Stimulated activated CD4-positive, alpha-beta T cell treated with anti-CD3 and anti-CD28 coated beads, Interleukin-12 subunit alpha, Interleukin-12 subunit beta, amount 100 ng/mL, for 48 hours (primary cell): ENCODE measurements at regions not wholly inside any gene's neighbourhood (a gene's known extent, or its start where the extent isn't known, plus 50 kb on each side); places are given as distances from the start of the nearest gene placed in this dataset.
"Not testable (repeated sequence)": the region's sequence is repeated elsewhere in the genome, so short reads cannot be mapped to it uniquely, and the experiment has no call there.

Source experiments
- DNase-seq, 3 donors: peaks; one replicate each; pipeline ENCODE4 v3.0.0-alpha.2; 2020; ENCODE audit warnings: low read depth in 2 of 3, low spot score in 1 of 3

DNA sequence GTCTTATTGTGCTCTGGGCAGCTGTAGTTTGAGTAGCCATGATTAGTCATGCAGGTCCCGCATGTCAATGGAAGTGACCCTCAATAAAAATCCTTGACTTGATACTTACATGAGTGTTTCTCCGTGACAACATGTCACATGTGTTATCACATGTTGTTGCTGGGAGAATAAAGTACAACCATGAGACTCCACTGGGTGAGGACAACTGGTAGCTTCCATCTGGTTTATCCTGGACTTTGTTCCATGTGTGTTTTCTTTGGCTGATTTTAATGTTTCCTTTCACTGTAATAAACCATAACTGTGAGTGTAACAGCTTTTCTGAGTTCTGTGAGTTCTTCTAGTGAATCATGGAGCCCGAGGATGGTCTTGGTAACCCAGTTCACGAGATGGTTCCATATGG lies 63.1 kb upstream of the NDN start:
- no peak for DNase-seq

DNA sequence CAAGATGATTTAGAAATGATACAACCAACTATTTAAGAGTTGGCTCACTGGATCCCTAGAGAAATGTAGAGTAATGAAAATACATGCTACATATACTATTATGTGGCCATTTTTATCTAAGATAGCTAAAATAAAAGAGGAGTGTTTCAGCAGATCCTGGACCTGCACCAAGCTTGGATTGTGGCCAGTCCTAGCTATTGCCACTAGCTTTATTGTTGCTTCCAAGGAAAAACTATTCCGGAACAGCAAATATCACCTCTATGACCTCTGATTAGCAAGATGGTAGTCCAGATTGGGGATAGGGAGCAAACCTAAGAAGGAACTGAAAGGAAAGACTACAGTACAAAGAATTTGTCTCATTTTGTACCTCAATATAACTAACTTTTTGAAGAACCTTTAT lies 63.7 kb upstream of the NDN start:
- DNase-seq, result no peak

DNA sequence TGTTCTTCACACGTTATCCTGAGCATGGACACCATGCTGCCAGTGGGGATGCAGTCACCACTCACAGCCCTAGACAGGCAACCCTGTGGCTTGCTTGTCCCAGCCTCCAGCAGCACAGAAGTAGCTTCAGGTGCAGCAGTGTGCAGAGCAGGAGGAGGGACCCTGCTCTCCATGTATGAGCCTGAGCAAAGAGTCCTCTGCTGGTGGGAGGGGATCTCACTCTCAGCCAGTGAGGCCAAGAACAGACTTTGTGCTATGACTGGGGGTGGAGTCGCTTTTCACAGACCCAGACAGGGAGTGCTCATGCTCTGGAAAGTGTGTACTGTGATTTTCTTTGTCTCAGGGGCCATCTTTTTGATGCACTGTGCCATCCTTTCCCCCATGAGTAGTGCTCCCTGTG lies 66.1 kb upstream of the NDN start:
- no peak for DNase-seq

DNA sequence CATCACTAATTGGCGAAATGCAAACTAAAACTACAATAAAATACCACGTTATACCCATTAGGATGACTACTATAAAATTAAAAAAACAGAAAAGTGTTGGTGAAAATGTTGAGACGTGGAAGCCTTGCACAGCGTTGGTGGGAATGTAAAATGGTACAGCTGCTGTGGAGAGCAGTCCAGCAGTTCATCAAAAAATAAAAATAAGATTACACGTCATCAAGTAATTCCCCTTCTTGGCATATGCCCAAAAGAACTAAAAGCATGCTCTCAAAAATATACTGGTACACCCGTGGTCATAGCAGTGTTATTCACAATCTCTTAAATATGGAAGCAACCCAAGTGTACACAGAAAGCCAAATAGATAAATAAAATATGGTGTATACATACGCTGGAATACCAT lies 71.8 kb upstream of the NDN start:
- no peak for DNase-seq

DNA sequence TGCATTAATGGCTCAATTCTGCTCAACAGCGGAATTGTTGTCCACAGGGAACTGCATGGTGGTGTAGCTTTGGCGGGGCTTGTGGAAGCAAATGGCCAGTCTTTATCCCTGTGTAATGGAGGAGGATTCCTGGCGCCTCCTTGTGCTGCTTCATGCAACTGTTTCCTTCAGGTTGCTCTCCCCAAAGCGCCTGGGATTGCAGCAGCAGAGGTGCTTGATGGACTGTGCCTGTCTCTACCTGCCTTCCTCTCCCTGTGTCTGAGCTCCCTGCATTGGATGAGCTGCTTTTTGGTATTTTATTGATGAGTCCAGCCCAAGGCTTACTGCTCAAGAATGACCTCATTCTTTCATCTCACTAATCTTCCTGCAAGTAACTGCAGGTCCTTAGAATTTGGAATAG lies 72.9 kb upstream of the NDN start:
- DNase-seq, result no peak

DNA sequence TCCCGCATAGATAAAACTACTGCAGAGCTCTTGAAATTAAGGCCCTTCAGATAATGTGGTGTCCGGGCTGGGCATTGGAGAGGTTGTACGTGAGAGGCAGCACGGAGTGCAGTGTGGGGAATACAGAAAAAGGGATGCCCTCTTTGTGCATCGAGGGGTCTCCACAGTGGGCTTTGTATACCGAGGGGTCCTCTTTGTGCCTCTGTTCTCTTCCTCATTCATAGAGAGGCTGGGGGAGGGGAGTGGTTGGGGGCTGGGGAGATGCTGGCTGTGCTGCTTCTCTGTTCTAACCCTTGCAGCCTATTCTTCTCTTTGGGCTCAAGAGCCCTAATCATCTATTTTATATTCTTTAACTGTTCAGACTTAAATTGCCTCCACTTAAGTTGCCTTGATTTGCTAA lies 74.3 kb upstream of the NDN start:
- DNase-seq, result no peak

DNA sequence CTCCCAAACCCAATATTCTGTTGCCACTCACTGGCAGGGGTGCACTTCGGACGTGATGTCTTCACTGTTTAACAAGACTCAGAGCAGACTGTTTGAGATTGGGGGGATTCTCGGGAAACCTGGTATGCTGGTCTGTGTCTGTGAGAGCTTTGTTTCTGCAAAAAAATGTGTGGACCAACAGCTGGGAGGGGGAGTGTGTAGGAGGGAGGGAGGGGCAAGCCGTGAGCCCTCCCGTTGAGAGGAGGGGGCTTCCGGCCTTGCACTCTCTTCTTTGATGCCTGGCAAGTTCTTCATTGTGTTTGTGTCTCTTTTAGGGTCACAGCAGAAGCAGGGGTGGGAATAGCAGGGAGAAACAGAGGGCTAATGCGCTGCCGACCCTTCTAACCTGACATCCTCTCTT lies 74.9 kb upstream of the NDN start:
- no peak for DNase-seq

DNA sequence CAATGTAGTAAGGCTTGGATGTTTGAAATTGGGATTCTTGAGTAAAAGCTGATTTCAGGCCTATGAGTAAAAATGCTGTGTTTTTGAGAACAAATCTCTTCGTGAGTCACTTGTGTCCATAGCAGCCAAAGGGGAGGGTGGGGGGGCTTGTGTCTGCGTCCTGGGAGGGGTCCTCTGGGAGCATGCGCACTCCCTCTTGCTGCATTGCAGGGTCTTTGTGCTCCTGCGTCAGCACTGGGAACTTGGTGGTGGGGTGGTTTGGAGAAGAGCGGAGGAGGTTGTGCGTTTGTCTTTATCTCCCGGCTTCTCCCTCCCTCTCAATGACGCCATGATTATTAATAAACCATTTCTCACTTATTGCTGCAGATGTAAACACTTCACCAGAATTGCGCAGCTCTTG lies 75.9 kb upstream of the NDN start:
- no peak for DNase-seq

DNA sequence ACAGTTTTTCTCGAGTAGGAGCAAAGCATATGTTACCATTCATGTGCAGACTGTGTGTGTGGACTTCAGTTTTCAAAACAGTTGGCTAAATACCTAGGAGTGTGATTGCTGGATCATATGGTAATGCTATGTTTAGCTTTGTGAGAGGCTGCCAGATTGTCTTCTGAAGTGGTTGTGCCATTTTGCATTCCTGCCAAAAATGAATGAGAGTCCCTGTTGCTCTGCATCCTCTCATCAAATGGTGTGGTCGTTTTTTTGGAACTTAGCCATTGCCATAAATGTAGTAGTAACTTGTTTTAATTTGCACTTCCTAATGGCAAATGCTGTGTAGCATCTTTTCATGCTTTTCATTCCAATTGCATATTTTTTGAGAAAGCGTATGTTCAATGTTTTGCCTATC lies 77.2 kb upstream of the NDN start:
- no peak for DNase-seq

DNA sequence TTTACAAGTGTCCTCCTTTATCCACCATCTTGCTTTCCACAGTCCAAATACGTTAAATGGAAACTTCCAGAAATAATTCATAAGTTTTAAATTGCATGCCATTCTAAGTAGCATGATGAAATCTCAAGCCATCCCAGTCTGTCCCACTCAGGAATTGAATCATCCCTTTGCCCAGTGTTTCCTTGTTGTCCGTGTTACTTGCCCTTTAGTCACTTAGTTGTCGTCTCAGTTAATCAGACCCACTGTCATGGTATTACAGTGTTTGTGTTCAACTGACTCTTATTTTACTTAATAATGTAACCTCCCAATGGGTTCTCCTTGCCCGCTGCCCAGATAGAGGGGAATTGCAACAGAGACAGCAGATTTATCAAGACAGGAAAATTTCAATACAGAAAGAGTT lies 77.6 kb upstream of the NDN start:
- no peak for DNase-seq

DNA sequence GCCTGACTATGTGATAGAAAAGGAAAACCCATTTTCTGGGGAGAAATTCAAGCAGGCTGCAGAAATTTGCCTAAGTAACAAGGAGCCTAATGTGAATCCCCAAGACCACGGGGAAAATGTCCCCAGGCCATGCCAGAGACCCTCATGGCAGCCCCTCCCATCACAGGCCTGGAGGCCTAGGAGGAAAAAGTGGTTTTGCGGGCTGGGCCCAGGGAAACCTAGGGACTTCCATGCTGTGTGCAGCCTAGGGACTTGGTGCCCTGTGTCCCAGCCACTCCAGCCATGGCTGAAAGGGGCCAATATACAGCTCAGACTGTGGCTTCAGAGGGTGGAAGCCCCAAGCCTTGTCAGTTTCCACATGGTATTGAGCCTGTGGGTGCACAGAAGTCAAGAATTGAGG lies 79.7 kb upstream of the NDN start:
- DNase-seq, result not testable (repeated sequence)

DNA sequence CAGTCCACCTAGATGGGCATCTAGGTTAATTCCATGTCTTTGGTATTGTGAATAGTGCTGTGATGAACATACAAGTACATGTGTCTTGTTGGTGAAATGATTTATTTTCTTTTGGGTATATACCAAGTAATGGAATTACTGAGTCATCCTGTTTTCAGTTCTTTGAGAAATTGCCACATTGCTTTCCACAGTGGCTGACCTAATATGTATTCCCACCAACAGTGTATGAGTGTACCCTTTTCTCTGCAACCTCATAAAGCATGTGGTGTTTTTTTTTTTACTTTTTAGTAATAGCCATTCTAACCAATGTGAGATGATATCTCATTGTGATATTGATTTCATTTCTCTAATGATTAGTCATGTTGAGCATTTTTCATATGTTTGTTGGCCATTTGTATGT lies 86.0 kb upstream of the NDN start:
- no peak for DNase-seq

DNA sequence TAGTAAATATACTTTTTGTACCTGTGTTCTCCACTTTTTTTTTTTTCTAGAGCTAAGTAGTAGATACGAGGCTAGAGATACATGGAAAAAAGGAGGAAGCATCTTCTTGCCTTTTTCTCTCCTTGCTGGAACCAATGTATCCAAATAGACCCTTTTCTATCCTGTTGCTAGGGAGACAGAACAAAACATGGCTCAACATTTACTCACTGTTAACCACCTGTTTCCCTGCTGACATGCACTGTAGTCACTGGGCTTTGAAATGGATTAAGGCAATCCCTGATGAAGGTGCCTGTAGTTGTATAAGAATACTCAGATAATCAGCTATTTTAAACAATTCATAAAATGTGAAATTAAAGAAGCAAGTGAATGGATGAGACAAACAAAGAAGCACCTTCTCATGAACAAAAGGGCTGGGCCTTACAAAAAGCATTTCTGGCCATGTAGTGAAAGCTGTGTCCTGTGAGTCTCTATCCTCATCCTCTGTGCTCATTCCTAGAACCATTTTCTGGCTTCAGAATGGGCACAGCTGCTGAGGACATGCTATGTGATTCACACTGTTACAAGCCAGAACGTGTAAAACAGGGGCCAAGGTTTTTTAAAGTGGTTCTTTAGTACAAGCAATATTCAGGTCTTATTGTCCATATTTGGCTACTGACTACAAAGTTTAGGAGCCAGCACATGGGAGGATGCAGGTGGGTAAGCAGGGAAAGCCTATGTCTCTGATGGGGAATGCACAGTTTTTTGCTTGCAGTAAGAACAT lies 100.4 kb upstream of the NDN start:
- DNase-seq, result no peak

DNA sequence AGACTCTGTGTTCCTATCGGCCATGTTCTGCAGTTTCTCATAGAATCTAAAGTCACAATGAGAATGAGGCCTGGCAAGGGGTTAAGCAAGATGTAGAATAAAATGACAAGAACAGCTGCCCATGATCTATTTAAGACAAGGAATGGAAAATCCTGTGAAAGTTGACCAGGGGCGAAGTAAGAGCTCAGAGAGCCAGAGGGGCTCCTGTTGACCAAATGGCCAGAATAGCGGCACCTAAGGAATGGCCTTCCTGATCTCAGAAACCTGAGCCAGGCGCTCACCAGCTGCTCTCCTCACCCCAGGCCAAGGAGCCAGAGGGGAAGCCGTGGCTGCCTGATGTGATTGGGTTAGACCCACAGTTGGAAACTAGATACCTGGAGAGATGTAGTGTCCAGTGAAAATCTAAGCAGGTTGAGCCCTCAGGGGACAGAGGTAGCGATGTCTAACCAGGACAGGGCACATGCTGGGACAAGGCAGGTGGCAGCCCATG lies 106.1 kb upstream of the NDN start:
- DNase-seq, result no peak

DNA sequence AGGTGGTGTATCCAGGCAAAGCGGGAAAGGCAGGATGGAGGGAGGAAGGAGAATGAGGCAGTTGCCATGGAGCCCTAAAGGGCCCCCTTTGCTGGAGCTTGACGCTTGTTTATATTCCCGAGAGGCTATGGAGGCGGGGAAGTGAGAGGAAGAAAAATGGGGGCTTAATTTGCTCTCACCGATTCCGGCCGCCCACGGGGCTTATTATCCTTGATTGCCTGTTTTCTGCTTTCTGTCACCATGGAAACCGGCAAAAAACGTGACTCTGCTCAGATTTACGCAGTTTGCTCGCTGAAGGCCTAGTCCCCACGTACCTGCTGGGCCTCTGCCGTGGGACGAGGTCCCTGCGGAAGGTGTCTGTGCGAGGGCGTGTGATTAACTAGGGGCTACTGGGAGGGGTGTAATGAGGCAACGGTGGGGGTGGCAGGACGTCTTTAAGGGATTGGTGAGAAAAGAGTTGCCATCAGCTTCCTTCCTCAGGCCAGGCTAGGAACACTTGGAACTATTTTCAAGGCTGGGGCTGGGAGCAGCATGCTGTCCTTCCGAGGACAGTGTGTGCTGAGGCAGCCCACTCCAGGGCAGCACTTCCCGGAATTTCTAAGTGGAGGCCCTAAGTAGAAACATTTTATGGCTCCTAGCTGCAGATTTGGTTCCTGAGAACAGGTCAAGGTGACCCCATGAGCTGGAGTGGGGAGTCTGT lies 110.8 kb upstream of the NDN start:
- no peak for DNase-seq

DNA sequence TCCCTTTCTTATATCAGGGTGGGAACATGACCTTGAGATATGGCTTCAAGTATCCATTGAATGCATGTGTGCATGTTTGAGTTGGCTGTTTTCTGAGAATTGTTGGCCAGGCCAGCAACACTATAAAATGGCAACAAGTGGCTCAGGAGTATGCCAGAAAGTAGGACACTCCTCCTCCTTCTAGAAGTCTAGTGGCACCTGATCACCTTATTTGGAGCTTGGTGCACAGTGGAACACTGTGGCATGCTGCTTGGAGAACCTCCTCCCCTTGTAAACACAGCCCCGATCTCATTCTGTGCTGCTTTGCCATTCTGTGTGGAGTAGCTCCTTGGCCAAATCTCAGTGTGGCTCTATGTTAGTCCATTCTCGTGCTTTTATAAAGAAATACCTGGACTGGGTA lies 114.8 kb upstream of the NDN start:
- DNase-seq, result no peak

DNA sequence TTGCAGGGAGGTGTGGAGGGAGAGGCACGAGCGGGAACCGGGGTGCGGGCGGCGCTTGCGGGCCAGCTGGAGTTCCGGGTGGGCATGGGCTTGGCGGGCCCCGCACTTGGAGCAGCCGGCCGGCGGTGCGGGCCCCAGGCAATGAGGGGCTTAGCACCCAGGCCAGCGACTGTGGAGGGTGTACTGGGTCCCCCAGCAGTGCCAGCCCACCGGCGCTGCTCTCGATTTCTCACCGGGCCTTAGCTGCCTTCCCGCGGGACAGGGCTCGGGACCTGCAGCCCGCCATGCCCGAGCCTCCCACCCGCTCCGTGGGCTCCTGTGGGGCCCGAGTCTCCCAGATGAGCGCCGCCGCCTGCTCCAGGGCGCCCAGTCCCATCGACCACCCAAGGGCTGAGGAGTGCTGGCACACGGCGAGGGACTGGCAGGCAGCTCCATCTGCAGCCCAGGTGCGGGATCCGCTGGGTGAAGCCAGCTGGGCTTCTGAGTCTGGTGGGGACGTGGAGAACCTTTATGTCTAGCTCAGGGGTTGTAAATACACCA lies 115.9 kb upstream of the NDN start:
- DNase-seq, result not testable (repeated sequence)

DNA sequence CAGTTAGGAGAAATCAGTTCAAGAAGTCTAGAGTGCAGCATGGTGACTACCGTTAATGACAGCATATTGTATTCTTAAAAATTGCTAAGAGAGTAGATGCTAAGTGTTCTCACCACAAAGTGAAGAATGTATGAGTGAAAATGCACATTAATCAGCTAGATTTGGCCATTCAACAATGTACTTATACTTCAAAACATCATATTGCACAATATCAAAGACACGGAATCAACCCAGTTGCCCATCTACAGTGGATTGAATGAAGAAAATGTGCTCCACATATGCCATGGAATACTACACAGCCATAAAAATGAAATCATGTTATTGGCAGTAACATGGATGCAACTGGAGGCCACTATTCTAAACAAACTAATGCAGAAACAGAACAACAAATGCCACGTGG lies 119.9 kb upstream of the NDN start:
- no peak for DNase-seq

DNA sequence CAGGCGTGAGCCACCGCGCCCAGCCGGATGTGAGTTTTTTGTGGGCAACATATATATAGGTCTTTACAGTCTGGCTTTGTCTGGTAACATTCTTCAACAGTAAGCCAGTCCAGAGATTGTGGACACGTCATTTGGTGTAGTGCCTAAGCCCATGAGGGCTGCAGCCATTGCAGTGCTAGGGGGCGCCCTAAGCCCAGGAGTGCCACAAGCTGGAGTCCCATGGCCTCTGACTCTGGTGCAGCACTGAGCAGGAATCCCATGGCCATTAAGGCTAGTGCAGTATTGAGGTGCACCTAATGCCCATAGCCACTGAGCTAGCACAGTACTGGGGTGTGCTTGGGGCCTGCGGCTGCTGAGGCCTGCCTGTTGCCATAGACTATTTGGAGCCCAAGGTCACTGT lies 136.4 kb upstream of the NDN start:
- no peak for DNase-seq

DNA sequence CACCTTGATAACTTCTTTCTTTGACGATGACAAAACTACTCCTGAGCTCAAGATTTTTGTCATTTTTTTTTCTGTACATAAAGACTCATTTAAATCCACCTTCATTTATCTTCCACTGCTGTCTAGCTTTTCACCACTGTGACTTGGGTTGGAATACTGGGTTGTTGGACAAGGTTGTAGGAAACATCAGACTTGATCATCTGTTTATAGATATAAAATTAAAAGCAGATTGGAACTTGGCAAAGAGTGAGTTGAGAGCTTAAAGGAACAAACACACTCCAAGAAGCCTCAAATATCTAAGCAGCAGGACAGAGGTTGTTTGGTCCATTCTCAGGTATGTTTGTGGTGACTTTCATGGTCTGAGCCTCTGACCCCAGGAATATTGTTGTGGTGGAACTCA lies 141.7 kb upstream of the NDN start:
- DNase-seq, result no peak

DNA sequence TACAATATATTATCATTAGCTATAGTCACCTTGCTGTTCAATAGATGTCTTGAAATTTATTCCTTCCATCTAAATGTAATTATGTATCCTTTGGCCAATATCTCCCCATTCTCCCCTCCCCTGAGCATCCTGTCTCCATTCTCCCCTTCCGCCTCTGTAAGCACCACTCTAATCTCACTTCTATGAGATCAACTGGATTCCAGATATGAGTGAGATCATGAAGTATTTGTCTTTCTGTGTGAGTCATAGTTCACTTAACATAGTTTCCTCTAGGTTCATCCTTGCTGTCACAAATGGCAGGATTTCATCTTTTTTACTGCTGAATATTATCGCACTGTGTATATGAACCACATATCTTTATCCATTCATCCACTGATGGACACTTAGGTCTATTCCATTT lies 148.8 kb upstream of the NDN start:
- DNase-seq, result no peak

DNA sequence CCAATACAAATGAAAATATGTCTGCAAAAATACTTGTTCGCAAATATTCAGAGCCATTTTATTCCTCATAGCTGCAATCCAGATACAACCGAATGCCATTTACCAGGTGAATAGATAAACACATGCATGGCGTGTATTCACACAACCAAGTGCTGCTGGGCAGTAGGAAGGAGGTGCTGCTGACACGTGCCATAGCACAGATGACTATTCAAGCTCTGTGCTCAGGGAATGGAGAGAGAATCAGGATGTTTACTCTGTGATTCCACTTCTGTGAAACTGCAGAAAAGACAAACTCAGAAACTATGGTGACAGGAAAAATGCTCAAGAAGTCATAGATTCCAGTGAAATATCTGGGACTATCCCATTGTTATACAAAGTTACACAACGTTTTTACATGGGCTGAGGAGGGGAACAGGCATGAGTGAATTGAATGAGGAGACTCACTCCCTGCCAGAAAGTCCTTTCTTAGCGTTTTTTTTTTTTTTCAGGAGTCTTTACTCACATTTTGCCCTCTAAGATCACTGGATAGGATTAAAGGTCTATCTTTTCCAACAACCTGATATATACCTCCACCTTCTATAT lies 152.9 kb upstream of the NDN start:
- DNase-seq, result no peak
